H1 (cell line): ENCODE measurements at regions not wholly inside any gene's neighbourhood (a gene's known extent, or its start where the extent isn't known, plus 50 kb on each side); places are given as distances from the start of the nearest gene placed in this dataset.

Experiments
- CTCF ChIA-PET: fragments of 300-600 bp; sonication (Branson Sonifier 250); formaldehyde crosslinking; loops from one replicate; lab custom pipeline; 2021; ENCODE audit not compliant: partially characterized antibody; lab: Charles Lee
- POLR2A ChIA-PET: fragments of 300-600 bp; sonication (Branson Sonifier 250); formaldehyde crosslinking; loops from one replicate; lab custom pipeline; 2021; ENCODE audit warnings: inconsistent platforms; ENCODE audit not compliant: partially characterized antibody; lab: Charles Lee
- DNase-seq, 2 experiments: peaks; one replicate each; pipeline versions ENCODE4 v3.0.0 to v3.0.0-alpha.2; 2010 to 2022; ENCODE audit warnings: low spot score in 2 of 2, low read depth in 1 of 2, mixed read lengths in 1 of 2
- FAIRE-seq: peaks from 2 replicates; lab custom pipeline; 2011; peaks lifted over from hg19 to GRCh38; lab: Jason Lieb, UNC
- H2AFZ ChIP-seq: 2 replicates; pipeline ENCODE4 v1.8.1; 2012; ENCODE audit warnings: low read length, inconsistent platforms
- H2AK5ac ChIP-seq: 2 replicates; pipeline ENCODE4 v1.6.1; 2013; ENCODE audit warnings: low read depth, low read length
- H2BK120ac ChIP-seq: replicated peaks from 2 replicates; pipeline ENCODE3; 2013; ENCODE audit warnings: low read depth, low read length, inconsistent platforms
- H2BK12ac ChIP-seq: 2 replicates; pipeline ENCODE4 v1.6.1; 2013; ENCODE audit warnings: low read depth, low read length
- H2BK15ac ChIP-seq: 2 replicates; pipeline ENCODE4 v1.6.1; 2013; ENCODE audit warnings: low read length
- H2BK20ac ChIP-seq: 2 replicates; pipeline ENCODE4 v1.6.1; 2013; ENCODE audit warnings: low read length
- H2BK5ac ChIP-seq: 2 replicates; pipeline ENCODE4 v1.6.1; 2013; ENCODE audit warnings: low read depth, low read length
- H3K14ac ChIP-seq: 2 replicates; pipeline ENCODE4 v1.6.1; 2013; ENCODE audit warnings: inconsistent platforms; ENCODE audit not compliant: insufficient read length
- H3K18ac ChIP-seq: 2 replicates; pipeline ENCODE4 v1.6.1; 2013; ENCODE audit warnings: low read length; ENCODE audit errors: extremely low read depth
- H3K23ac ChIP-seq: 2 replicates; pipeline ENCODE4 v1.6.1; 2013; ENCODE audit warnings: inconsistent platforms; ENCODE audit not compliant: insufficient read length
- H3K23me2 ChIP-seq: 2 replicates; pipeline ENCODE4 v1.6.1; 2013; ENCODE audit warnings: low read depth, low read length
- H3K27ac ChIP-seq: 2 replicates; pipeline ENCODE4 v1.6.1; 2011; ENCODE audit warnings: low read depth, low read length, inconsistent platforms
- H3K27me3 ChIP-seq, 4 experiments: replicated peaks in 1 of 4; 1 replicate in 1 of 4; 2 replicates in 3 of 4; pipeline versions ENCODE4 v1.6.1 to v1.8.1; 2011 to 2013; ENCODE audit warnings: low read length in 3 of 4, mild to moderate bottlenecking in 3 of 4, inconsistent platforms in 2 of 4, mixed read lengths in 2 of 4, moderate library complexity in 1 of 4; ENCODE audit not compliant: control insufficient read depth in 3 of 4, insufficient read depth in 3 of 4; ENCODE audit errors: extremely low read depth in 1 of 4
- H3K36me3 ChIP-seq, 4 experiments: 2 replicates each; pipeline versions ENCODE4 v1.6.1 to v1.8.1; 2011 to 2013; ENCODE audit warnings: mild to moderate bottlenecking in 4 of 4, low read length in 3 of 4, moderate library complexity in 2 of 4, control low read depth in 1 of 4, inconsistent platforms in 1 of 4; ENCODE audit not compliant: insufficient read depth in 4 of 4, control insufficient read depth in 2 of 4
- H3K4ac ChIP-seq: replicated peaks from 2 replicates; pipeline ENCODE3; 2013; ENCODE audit warnings: low read length, low read depth, mixed read lengths, inconsistent platforms; ENCODE audit not compliant: insufficient read length
- H3K4me1 ChIP-seq, 4 experiments: replicated peaks in 1 of 4; 1 replicate in 1 of 4; 2 replicates in 3 of 4; pipeline versions ENCODE4 v1.6.1 to v1.8.1; 2011 to 2013; ENCODE audit warnings: low read length in 3 of 4, inconsistent platforms in 2 of 4, mixed read lengths in 1 of 4; ENCODE audit not compliant: insufficient read depth in 4 of 4, control insufficient read depth in 3 of 4
- H3K4me2 ChIP-seq, 2 experiments: 2 replicates each; pipeline versions ENCODE4 v1.6.1 to v1.8.1; 2011 to 2013; ENCODE audit warnings: low read depth in 2 of 2, low read length in 2 of 2, control low read depth in 1 of 2, inconsistent platforms in 1 of 2, mild to moderate bottlenecking in 1 of 2; ENCODE audit not compliant: insufficient read depth in 1 of 2
- H3K4me3 ChIP-seq, 4 experiments: fragments of 200-600, 300-600 bp in 1 of 4; sonication (generic), shearing (Covaris generic), sonication (Bioruptor Twin) in 1 of 4; 2 replicates each; pipeline versions ENCODE4 v1.5.1 to v1.8.1; 2011 to 2016; ENCODE audit warnings: low read length in 4 of 4, low read depth in 3 of 4, control low read depth in 2 of 4, inconsistent platforms in 2 of 4, mild to moderate bottlenecking in 2 of 4, mixed read lengths in 1 of 4, moderate library complexity in 1 of 4; ENCODE audit not compliant: insufficient read depth in 2 of 4; ENCODE audit errors: extremely low read depth in 1 of 4
- H3K56ac ChIP-seq: replicated peaks from 2 replicates; pipeline ENCODE3; 2013; ENCODE audit warnings: low read depth, mild to moderate bottlenecking, mixed read lengths, low read length, inconsistent platforms; ENCODE audit not compliant: insufficient read length
- H3K79me1 ChIP-seq: 2 replicates; pipeline ENCODE4 v1.6.1; 2013; ENCODE audit warnings: low read depth, low read length, control low read depth
- H3K79me2 ChIP-seq, 2 experiments: 2 replicates each; pipeline versions ENCODE4 v1.6.1 to v1.8.1; 2012 to 2013; ENCODE audit warnings: low read length in 2 of 2, mild to moderate bottlenecking in 2 of 2, inconsistent platforms in 1 of 2; ENCODE audit not compliant: insufficient read depth in 2 of 2, control insufficient read depth in 1 of 2
- H3K9ac ChIP-seq, 4 experiments: replicated peaks in 1 of 4; 1 replicate in 1 of 4; 2 replicates in 3 of 4; pipeline versions ENCODE4 v1.6.1 to v1.8.1; 2011 to 2013; ENCODE audit warnings: low read depth in 3 of 4, low read length in 3 of 4, control low read depth in 2 of 4, mild to moderate bottlenecking in 2 of 4, moderate library complexity in 2 of 4, inconsistent platforms in 1 of 4; ENCODE audit errors: extremely low read depth in 1 of 4
- H3K9me3 ChIP-seq, 2 experiments: 2 replicates each; pipeline versions ENCODE4 v1.6.1 to v1.8.1; 2012 to 2013; ENCODE audit warnings: mild to moderate bottlenecking in 2 of 2, moderate library complexity in 2 of 2, control low read depth in 1 of 2, inconsistent platforms in 1 of 2, low read depth in 1 of 2, low read length in 1 of 2, mixed read lengths in 1 of 2; ENCODE audit not compliant: insufficient read depth in 2 of 2
- H4K20me1 ChIP-seq, 2 experiments: replicated peaks in 1 of 2; 2 replicates each; pipeline versions ENCODE3 to v1.8.1; 2011 to 2013; ENCODE audit warnings: inconsistent platforms in 2 of 2, low read length in 2 of 2, mild to moderate bottlenecking in 1 of 2; ENCODE audit not compliant: insufficient read depth in 2 of 2, control insufficient read depth in 1 of 2
- H4K5ac ChIP-seq: 2 replicates; pipeline ENCODE4 v1.6.1; 2013; ENCODE audit warnings: low read length, low read depth, mixed read lengths, inconsistent platforms; ENCODE audit not compliant: insufficient read length
- H4K8ac ChIP-seq: 2 replicates; pipeline ENCODE4 v1.8.0; 2013; ENCODE audit warnings: mild to moderate bottlenecking, moderate library complexity, low read length, inconsistent platforms; ENCODE audit not compliant: insufficient read depth; ENCODE audit errors: extremely low read depth
- H4K91ac ChIP-seq: replicated peaks from 2 replicates; pipeline ENCODE3; 2013; ENCODE audit warnings: low read length, mixed read lengths, inconsistent platforms; ENCODE audit not compliant: insufficient read length
- CHD1 ChIP-seq: IDR thresholded peaks from 2 replicates; pipeline ENCODE4 v1.6.1; 2012; ENCODE audit warnings: low read depth, low read length, improper control_type of control experiment
- CTBP2 ChIP-seq: IDR thresholded peaks from 2 replicates; pipeline ENCODE4 v1.7.0; 2011; ENCODE audit warnings: borderline replicate concordance, mild to moderate bottlenecking, moderate library complexity, mixed read lengths, low read length; ENCODE audit not compliant: insufficient read depth, insufficient read length
- E2F6 ChIP-seq: IDR thresholded peaks from 2 replicates; pipeline ENCODE4 v1.6.1; 2012; ENCODE audit warnings: inconsistent platforms
- FOSL1 ChIP-seq: IDR thresholded peaks from 2 replicates; pipeline ENCODE4 v1.6.1; 2011; ENCODE audit warnings: mild to moderate bottlenecking, low read depth, low read length, moderate library complexity; ENCODE audit not compliant: insufficient read depth
- JUND ChIP-seq: IDR thresholded peaks from 2 replicates; pipeline ENCODE4 v1.6.1; 2011; ENCODE audit warnings: mild to moderate bottlenecking, improper control_type of control experiment, low read length
- POLR2AphosphoS5 ChIP-seq: IDR thresholded peaks from 2 replicates; pipeline ENCODE4 v1.6.1; 2011; ENCODE audit warnings: low read depth, low read length
- SIN3A ChIP-seq, 2 experiments: IDR thresholded peaks in 1 of 2; conservative IDR thresholded peaks in 1 of 2; 2 replicates each; pipeline ENCODE4 v1.6.1; 2011 to 2012; ENCODE audit warnings: low read length in 2 of 2, improper control_type of control experiment in 1 of 2, low read depth in 1 of 2, mild to moderate bottlenecking in 1 of 2
- SIRT6 ChIP-seq: IDR thresholded peaks from one replicate; pipeline ENCODE4 v1.7.1; 2012; ENCODE audit warnings: low read length, inconsistent platforms
- SP2 ChIP-seq: IDR thresholded peaks from 2 replicates; pipeline ENCODE4 v1.6.1; 2012; ENCODE audit warnings: mild to moderate bottlenecking, low read length, inconsistent platforms
- SRF ChIP-seq: IDR thresholded peaks from 2 replicates; pipeline ENCODE4 v1.6.1; 2011; ENCODE audit warnings: mild to moderate bottlenecking, low read depth, low read length, moderate library complexity
- SUZ12 ChIP-seq: fragments of 200-600 bp; sonication (generic); IDR thresholded peaks from 2 replicates; pipeline ENCODE4 v1.6.1; 2012; ENCODE audit warnings: mild to moderate bottlenecking, inconsistent platforms, low read length, moderate library complexity, mixed read lengths
- TAF7 ChIP-seq: optimal IDR thresholded peaks from 2 replicates; pipeline ENCODE3; 2011; ENCODE audit warnings: low read depth, mild to moderate bottlenecking, inconsistent platforms, low read length, moderate library complexity, borderline replicate concordance
- TCF12 ChIP-seq: IDR thresholded peaks from 2 replicates; pipeline ENCODE4 v1.6.1; 2011; ENCODE audit warnings: low read depth, mild to moderate bottlenecking, low read length
- WGBS, 2 experiments: shearing (Covaris generic) in 1 of 2; methylation state at CpG; one replicate each; pipeline versions ENCODE4 v1.1.6 to v1.1.7; 2013 to 2015; ENCODE audit warnings: low lambda C conversion rate in 2 of 2, mixed read lengths in 2 of 2, inconsistent platforms in 1 of 2, low coverage in 1 of 2, missing lambda C conversion rate in 1 of 2; ENCODE audit not compliant: insufficient replicate concordance in 2 of 2, insufficient coverage in 1 of 2, insufficient read length in 1 of 2; ENCODE audit errors: extremely low coverage in 1 of 2, missing lambda C conversion rate in 1 of 2; 5-methylcytosine and 5-hydroxymethylcytosine counted together

- no peaks in the 10 kb centered on the region for H3K79me2 ChIP-seq
- DNase-seq: no peak
- H2AK5ac ChIP-seq: no peak overlapping the region
- H2BK12ac ChIP-seq: no peak overlapping the region
- H3K27ac ChIP-seq: no peak overlapping the region
- H4K20me1 ChIP-seq: no peaks in the 10 kb centered on the region
- H2BK5ac ChIP-seq: no peak overlapping the region
- H3K27me3 ChIP-seq: no peaks in the 10 kb centered on the region
- no peak overlapping the region for H3K23ac ChIP-seq
- H3K4me2 ChIP-seq: no peak overlapping the region
- no peak overlapping the region for H2BK20ac ChIP-seq
- WGBS, 2 experiments: 85 to 100% methylated on average over 2 to 4 of the region's 4 CpGs
- H3K4ac ChIP-seq: no peak overlapping the region
- no peaks in the 10 kb centered on the region for H3K9me3 ChIP-seq
- no peak for FAIRE-seq
- no peak overlapping the region for H3K56ac ChIP-seq
- H4K5ac ChIP-seq: no peak overlapping the region
- POLR2A ChIA-PET: interaction anchor here (0.6 kb wide), 1 partner anchor 11 kb away, joined by 3 read pairs; no protein-coding TSS in a partner anchor
- no peaks in the 10 kb centered on the region for H3K79me1 ChIP-seq
- no peak overlapping the region for H2BK120ac ChIP-seq
- no peaks in the 10 kb centered on the region for H3K36me3 ChIP-seq
- no peak overlapping the region for H4K8ac ChIP-seq
- H2BK15ac ChIP-seq: no peak overlapping the region
- H3K18ac ChIP-seq: no peak overlapping the region
- H3K4me3 ChIP-seq: no peak overlapping the region
- H3K4me1 ChIP-seq: peaks cover 0 to 11% (median 5%) of the 10 kb centered on the region in 4 experiments; a peak in 4 of 7 replicates
- H2AFZ ChIP-seq: no peak overlapping the region
- no peak overlapping the region for H3K9ac ChIP-seq
- TF ChIP-seq SIN3A (conservative IDR thresholded peaks at IDR 0.05 in 1 of 2, IDR thresholded peaks at IDR 0.05 in 1 of 2; ENCODE audit: low read depth in 1 of 2, low read length in 2 of 2) (no peak), SIRT6 (no peak), CTBP2 (no peak), E2F6 (no peak), SUZ12 (no peak), CHD1 (no peak), JUND (no peak), FOSL1 (no peak), TAF7 (no peak), SRF (no peak), POLR2AphosphoS5 (no peak), TCF12 (no peak), SP2 (no peak)
- CTCF ChIA-PET: interaction anchor here (2.3 to 8.4 kb wide), 2 partner anchors 13 to 169 kb away, joined by 9 to 68 read pairs; no protein-coding TSS in a partner anchor
- no peak overlapping the region for H3K14ac ChIP-seq
- no peak overlapping the region for H4K91ac ChIP-seq
- H3K23me2 ChIP-seq: no peaks in the 10 kb centered on the region
These were observed 66.2 kb upstream of the CDK13 start for GRCh38 chr7:39883812-39884390.
